GM19468 (cell line): ENCODE measurements at regions not wholly inside any gene's neighbourhood (a gene's known extent, or its start where the extent isn't known, plus 50 kb on each side); places are given as distances from the start of the nearest gene placed in this dataset.

ENCODE experiments used
- ATAC-seq: cut with Tn5 transposase; IDR thresholded peaks from one replicate; pipeline ENCODE4 v1.9.1; 2021; ENCODE audit warnings: mild to moderate bottlenecking, moderate library complexity, moderate number of reproducible peaks; ENCODE audit not compliant: unreplicated experiment; ENCODE audit errors: extremely low read depth

- ATAC-seq: no peak
These were observed 292.2 kb downstream of the CDH11 start for GRCh38 chr16:64829678-64830077.

DNA sequence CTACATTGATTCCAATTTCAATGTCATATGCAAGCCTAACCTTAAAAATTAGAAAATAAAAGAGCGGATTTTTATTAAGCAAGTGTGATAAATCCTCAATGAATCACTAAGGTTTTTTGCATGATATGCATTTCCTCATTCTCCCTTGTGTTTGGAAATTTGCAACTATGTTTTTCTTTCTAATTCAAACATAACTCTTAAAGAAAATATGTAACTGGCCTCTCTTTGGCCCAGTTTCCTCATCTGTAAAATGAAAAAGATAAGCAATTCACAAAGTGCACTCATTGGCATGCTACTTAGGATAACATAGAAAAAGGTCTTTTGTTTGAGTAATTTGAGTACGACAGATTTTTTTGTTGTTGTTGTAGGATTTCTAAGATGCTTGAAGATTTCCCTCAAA is 295.5 kb downstream of the CDH11 start:
- ATAC-seq: no peak

GRCh38 chr16:64823481-64824075 is 298.3 kb downstream of the CDH11 start:
- no peak for ATAC-seq

GRCh38 chr16:64809876-64810629 is 311.8 kb downstream of the CDH11 start:
- no peak for ATAC-seq

- no peak for ATAC-seq
These were observed 313.4 kb downstream of the CDH11 start for GRCh38 chr16:64808474-64808873.

GRCh38 chr16:64791756-64792155 is 330.1 kb downstream of the CDH11 start:
- no peak for ATAC-seq

DNA sequence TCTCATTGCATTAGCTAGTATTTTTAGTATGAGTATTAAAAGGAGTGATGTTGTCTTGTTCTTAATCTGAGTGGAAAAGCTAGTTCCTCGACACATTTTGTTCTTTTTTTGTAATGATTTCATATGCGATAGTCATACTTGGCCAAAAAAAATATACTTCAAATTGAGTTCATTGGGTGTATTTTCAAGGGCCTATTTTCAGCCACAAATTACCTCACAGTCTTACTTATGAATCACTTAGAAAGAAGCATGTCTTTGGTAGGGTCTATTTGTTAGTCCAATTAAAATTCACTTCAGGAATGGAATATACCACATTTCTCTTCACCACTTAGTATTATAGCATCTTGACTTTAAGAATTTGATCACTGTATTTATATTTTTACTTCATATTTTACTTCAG is 337.2 kb downstream of the CDH11 start:
- ATAC-seq: no peak

GRCh38 chr16:64782484-64782883 is 339.4 kb downstream of the CDH11 start:
- ATAC-seq: no peak

GRCh38 chr16:64780445-64780844 is 341.4 kb downstream of the CDH11 start:
- ATAC-seq: no peak

GRCh38 chr16:64778777-64779176 is 343.1 kb downstream of the CDH11 start:
- ATAC-seq: no peak

- ATAC-seq: no peak
These were observed 348.2 kb downstream of the CDH11 start for GRCh38 chr16:64773638-64774037.

GRCh38 chr16:64773184-64773583 is 348.7 kb downstream of the CDH11 start:
- ATAC-seq: no peak

DNA sequence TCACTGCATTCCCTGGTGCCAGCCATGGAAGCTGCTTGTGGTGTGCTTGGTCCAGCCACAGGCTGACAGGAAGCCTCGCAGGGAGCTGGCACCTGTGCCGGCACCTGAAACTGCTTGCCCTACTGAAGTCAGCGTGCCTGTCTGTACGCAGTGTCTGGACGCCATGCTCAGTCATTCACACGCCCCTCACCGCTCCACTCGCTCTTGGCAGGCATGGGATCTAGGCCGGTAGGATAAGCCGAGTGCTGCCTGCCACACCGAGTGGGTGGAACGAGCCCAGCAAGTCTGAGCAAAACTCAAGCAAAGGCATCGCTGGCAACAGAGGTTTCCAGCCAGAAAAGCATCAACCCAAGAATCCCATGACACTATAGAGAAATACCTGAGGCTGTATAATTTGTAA is 350.6 kb downstream of the CDH11 start:
- ATAC-seq: no peak

DNA sequence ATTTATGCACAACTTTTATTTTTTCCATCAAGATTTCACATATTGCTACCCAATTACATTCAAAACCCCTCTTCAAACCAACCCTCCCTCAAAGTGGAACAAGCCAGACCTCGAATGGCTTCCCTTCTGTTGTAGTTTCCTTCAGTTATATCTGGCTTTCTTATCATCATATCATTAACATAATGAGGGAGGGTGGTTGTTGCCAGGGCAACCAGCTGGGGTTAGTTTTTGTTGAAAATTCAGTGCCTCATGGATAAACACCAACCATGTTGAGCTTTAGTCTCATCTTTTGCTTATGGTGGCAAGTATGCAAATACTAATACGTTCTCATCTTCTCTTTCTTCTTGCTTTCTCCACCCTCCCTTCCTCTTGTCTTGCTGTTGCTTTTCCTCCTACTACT is 359.7 kb downstream of the CDH11 start:
- no peak for ATAC-seq

- ATAC-seq: no peak
These were observed 367.6 kb downstream of the CDH11 start for GRCh38 chr16:64754279-64754678.

DNA sequence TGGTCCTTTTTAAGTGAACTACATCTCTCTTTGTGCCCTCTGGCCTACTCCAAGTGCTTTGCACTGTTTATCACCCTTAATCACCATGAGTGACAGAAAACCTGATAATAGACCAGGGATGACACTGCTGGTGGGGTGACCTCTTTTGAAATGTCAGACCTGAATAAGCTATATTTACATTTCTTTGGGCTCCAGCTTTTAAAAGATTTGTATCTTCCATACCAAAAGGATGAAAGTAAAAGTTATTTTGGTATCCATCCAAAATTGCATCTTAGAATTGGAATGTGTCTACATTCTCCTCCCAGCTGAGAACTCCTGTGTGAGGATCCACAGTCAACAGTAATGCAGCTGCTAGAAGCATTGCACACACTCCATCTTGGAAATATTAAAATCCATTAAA is 370.0 kb downstream of the CDH11 start:
- no peak for ATAC-seq

GRCh38 chr16:64749346-64749745 is 372.5 kb downstream of the CDH11 start:
- ATAC-seq: no peak

GRCh38 chr16:64745258-64745930 is 376.5 kb downstream of the CDH11 start:
- ATAC-seq: no peak

GRCh38 chr16:64742455-64743223 is 379.2 kb downstream of the CDH11 start:
- ATAC-seq: no peak

DNA sequence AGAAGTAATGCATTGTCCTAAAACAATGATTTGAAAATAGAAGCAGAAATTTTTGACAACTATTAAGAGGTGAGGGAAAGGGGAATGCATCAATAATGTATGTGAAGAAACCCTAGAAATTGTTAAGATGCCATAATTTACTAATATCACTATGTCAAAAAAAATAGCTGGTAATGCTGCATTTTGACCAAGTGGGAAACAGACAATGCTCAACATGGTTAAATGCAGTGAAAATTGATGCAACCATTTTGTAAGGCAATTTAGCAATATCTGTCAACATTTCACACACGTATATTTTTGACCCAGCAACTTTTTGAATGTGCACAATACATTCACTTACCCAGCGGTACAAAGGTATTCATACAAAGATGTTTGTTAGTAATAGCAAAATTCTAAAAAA is 381.6 kb downstream of the CDH11 start:
- no peak for ATAC-seq
